Stomach (tissue), 8 donors: ENCODE measurements at regions not wholly inside any gene's neighbourhood (a gene's known extent, or its start where the extent isn't known, plus 50 kb on each side); places are given as distances from the start of the nearest gene placed in this dataset.

Experiments
- DNase-seq, 2 donors: peaks; one replicate each; pipeline versions ENCODE4 v3.0.0 to v3.0.0-alpha.2; 2013 to 2019
- H3K27ac ChIP-seq, 5 donors: fragments of 200-600 bp in 4 of 5; sonication (generic) in 4 of 5; one replicate each; pipeline ENCODE4 v1.5.1; 2013 to 2019; ENCODE audit warnings: mild to moderate bottlenecking in 1 of 5, moderate library complexity in 1 of 5
- H3K27me3 ChIP-seq, 3 donors: fragments of 200-600 bp; sonication (generic); one replicate each; pipeline ENCODE4 v1.5.1; 2017 to 2019; ENCODE audit warnings: mixed run types in 1 of 3
- H3K36me3 ChIP-seq, 4 donors: fragments of 200-600 bp; sonication (generic); 1 replicate in 3 of 4; 2 replicates in 1 of 4; pipeline ENCODE4 v1.5.1; 2016 to 2019
- H3K4me1 ChIP-seq, 4 donors: fragments of 200-600 bp; sonication (generic); one replicate each; pipeline ENCODE4 v1.5.1; 2016 to 2019
- H3K4me3 ChIP-seq, 4 donors: fragments of 200-600 bp; sonication (generic) in 3 of 4; one replicate each; pipeline ENCODE4 v1.5.1; 2016 to 2019; ENCODE audit warnings: mild to moderate bottlenecking in 1 of 4
- H3K9me3 ChIP-seq, 4 donors: fragments of 200-600 bp; sonication (generic); one replicate each; pipeline ENCODE4 v1.5.1; 2016 to 2019
- EP300 ChIP-seq: sonication (generic); formaldehyde crosslinking; IDR thresholded peaks from one replicate; pipeline ENCODE4 v1.6.1; 2017; ENCODE audit warnings: antibody characterized with exemption
- POLR2A ChIP-seq, 4 donors: fragments of 450-650 bp; IDR thresholded peaks; one replicate each; pipeline ENCODE4 v1.6.1; 2016; ENCODE audit warnings: antibody characterized with exemption in 4 of 4, control low read depth in 2 of 4, mild to moderate bottlenecking in 1 of 4, moderate library complexity in 1 of 4
- POLR2AphosphoS5 ChIP-seq, 3 donors: sonication (generic); formaldehyde crosslinking; IDR thresholded peaks; one replicate each; pipeline ENCODE4 v1.6.1; 2016; ENCODE audit warnings: antibody characterized with exemption in 3 of 3
- WGBS, 5 donors: extraction: QIAGEN DNeasy Blood & Tissue Kit in 3 of 5; methylation state at CpG; one replicate each; pipeline versions ENCODE4 v1.1.5 to v1.1.7; 2013 to 2018; 5-methylcytosine and 5-hydroxymethylcytosine counted together
- intact Hi-C: fragments of 100-400 bp; cut with DNase I; formaldehyde crosslinking; loops from one replicate; pipeline ENCODE4 v1.15.1; 2023; ENCODE audit warnings: low total_unique reads
- TF ChIP-seq, protein P1 (sequence below), 7 experiments: fragments of 450-650 bp in 4 of 7; fragments of 200-600 bp in 3 of 7; sonication (generic) in 3 of 7; IDR thresholded peaks; one replicate each; pipeline ENCODE4 v1.5.1; 2016 to 2019; ENCODE audit warnings: antibody characterized with exemption in 7 of 7, control low read depth in 2 of 7, mild to moderate bottlenecking in 1 of 7
- donor health status: healthy with polysubstance abuse.
- donor health status: Bipolar disorder and iron deficiency.
- donor health status: healthy.

DNA sequence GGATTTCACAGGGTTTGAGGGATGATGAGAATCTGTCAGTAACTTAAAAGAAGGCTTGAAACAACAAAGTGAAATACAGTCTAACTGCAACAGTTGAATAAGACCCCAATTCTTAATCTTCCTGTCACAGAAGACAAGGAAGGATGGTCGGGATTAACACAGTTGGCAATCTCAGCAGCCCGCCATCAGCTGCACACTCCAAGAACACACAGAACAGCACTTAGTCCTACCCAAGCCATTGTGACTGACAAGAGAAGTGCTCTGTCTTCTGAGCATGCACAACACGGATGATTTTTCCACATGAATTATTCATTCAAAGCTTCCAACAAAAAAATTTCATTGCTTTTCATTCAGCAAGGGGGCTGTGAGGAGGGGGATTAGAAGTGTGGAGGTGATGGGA, 576.1 kb downstream of the TLE4 start:
- H3K36me3 ChIP-seq, result no peaks in the 10 kb centered on the region
- peaks cover 0 to 9% (median 3%) of the 10 kb centered on the region in 4 donors for H3K9me3 ChIP-seq
- 69 to 83% (median 83%) methylated on average over 3 of the region's 3 CpGs for WGBS, 5 donors
- no peak overlapping the region for H3K27ac ChIP-seq
- no peaks in the 10 kb centered on the region for H3K27me3 ChIP-seq
- no peak for DNase-seq
- H3K4me3 ChIP-seq, result no peak overlapping the region
- intact Hi-C loops, result no loop called here
- TF ChIP-seq POLR2A (IDR thresholded peaks at IDR 0.05) (no peak), POLR2AphosphoS5 (IDR thresholded peaks at IDR 0.05) (no peak), EP300 (no peak)
- TF ChIP-seq, protein P1, sequence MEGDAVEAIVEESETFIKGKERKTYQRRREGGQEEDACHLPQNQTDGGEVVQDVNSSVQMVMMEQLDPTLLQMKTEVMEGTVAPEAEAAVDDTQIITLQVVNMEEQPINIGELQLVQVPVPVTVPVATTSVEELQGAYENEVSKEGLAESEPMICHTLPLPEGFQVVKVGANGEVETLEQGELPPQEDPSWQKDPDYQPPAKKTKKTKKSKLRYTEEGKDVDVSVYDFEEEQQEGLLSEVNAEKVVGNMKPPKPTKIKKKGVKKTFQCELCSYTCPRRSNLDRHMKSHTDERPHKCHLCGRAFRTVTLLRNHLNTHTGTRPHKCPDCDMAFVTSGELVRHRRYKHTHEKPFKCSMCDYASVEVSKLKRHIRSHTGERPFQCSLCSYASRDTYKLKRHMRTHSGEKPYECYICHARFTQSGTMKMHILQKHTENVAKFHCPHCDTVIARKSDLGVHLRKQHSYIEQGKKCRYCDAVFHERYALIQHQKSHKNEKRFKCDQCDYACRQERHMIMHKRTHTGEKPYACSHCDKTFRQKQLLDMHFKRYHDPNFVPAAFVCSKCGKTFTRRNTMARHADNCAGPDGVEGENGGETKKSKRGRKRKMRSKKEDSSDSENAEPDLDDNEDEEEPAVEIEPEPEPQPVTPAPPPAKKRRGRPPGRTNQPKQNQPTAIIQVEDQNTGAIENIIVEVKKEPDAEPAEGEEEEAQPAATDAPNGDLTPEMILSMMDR (IDR thresholded peaks at IDR 0.05), result no peak
- no peaks in the 10 kb centered on the region for H3K4me1 ChIP-seq

DNA sequence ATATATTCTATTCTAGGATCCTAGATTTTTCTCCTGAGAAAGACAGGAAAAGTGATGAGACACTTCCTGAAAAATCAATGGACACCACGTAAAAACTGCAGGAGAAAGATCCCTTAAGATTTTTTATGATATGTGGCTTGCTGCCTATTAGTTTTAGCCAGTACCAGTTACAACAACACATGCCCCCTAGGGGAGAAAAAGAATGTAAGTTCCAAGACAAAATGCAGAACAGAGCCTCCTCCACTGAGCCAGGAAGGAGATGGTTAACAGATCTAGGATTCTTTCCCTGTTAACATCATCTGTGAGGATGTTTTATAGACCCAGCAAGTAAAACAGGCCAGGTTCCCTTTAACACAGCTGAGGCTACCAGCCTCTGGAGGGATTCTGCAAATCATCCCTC, 574.7 kb downstream of the TLE4 start:
- DNase-seq, result no peak
- Histone ChIP-seq H3K9me3 (peaks cover 0 to 9% (median 3%) of the 10 kb centered on the region in 4 donors), H3K36me3 (no peaks in the 10 kb centered on the region), H3K27me3 (no peaks in the 10 kb centered on the region), H3K4me1 (no peaks in the 10 kb centered on the region), H3K27ac (no peak overlapping the region), H3K4me3 (no peak overlapping the region)
- WGBS, 5 donors, result 37 to 47% (median 38%) methylated on average over 1 of the region's 1 CpG
- TF ChIP-seq, protein P1 (IDR thresholded peaks at IDR 0.05), result no peak
- TF ChIP-seq POLR2AphosphoS5 (IDR thresholded peaks at IDR 0.05), result no peak
- TF ChIP-seq POLR2A (IDR thresholded peaks at IDR 0.05), result no peak
- TF ChIP-seq EP300, result no peak
- intact Hi-C loops, result no loop called here

DNA sequence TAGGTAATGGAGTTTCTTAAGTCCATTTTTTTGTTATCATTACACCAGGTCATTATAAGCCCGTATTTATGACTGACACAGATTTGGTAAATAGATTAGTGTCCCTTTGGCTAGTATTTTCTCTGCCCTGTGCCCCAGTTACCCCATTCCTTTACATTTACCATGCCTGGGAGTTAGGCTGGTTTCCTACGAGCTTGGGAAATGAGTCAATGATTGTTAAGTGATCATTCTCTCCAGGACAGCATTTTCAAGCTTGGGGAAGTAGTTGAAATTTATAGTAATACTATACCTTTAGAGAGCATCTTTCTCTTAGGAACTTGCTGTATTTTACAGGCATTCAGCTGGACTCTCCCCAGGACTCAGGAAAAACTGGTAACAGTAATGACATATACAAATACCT, 573.1 kb downstream of the TLE4 start:
- H3K4me1 ChIP-seq, result no peaks in the 10 kb centered on the region
- intact Hi-C loops, result no loop called here

DNA sequence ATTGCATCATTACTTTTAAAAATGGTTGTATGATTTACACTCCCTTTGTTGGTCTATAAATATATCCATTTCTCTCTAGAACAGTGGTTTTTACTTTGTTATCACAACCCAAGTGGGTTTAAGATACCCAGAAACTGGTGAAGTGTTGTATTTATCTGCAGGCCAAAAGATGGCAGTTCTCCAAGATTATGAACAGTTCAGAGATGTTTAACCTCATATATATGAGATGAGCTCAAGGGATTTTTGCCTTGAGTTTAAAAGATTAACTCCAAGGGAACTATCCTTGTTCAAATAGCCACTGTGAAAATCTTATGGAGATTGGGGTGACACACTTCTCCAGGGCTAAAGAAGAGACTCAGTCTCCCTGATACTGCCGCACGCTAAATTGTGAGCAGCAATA, 572.6 kb downstream of the TLE4 start:
- 95 to 100% (median 97%) methylated on average over 2 of the region's 2 CpGs for WGBS, 5 donors
- Histone ChIP-seq H3K9me3 (peaks cover 0 to 5% (median 0%) of the 10 kb centered on the region in 4 donors), H3K36me3 (no peaks in the 10 kb centered on the region), H3K4me3 (no peak overlapping the region), H3K27ac (no peak overlapping the region), H3K27me3 (no peaks in the 10 kb centered on the region), H3K4me1 (no peaks in the 10 kb centered on the region)
- TF ChIP-seq POLR2AphosphoS5 (IDR thresholded peaks at IDR 0.05) (no peak), EP300 (no peak), POLR2A (IDR thresholded peaks at IDR 0.05) (no peak)
- TF ChIP-seq, protein P1 (IDR thresholded peaks at IDR 0.05), result no peak
- DNase-seq, result no peak
- intact Hi-C loops, result no loop called here

More for the DNA sequence above, 573.1 kb downstream of the TLE4 start:
- H3K9me3 ChIP-seq, result peaks cover 0 to 9% (median 0%) of the 10 kb centered on the region in 4 donors
- no peak overlapping the region for H3K27ac ChIP-seq
- no peaks in the 10 kb centered on the region for H3K36me3 ChIP-seq
- H3K4me3 ChIP-seq, result no peak overlapping the region
- DNase-seq, result no peak
- WGBS, 5 donors, result 84 to 90% (median 87%) methylated on average over 2 of the region's 2 CpGs
- TF ChIP-seq, protein P1 (IDR thresholded peaks at IDR 0.05), result no peak
- no peak for TF ChIP-seq POLR2AphosphoS5 (IDR thresholded peaks at IDR 0.05)
- TF ChIP-seq EP300, result no peak
- TF ChIP-seq POLR2A (IDR thresholded peaks at IDR 0.05), result no peak
- H3K27me3 ChIP-seq, result no peaks in the 10 kb centered on the region
